NOMO-1 (cell line): ENCODE measurements at regions not wholly inside any gene's neighbourhood (a gene's known extent, or its start where the extent isn't known, plus 50 kb on each side); places are given as distances from the start of the nearest gene placed in this dataset.

Source experiments
- DNase-seq, 2 experiments: peaks; one replicate each; lab custom pipeline; 2025; ENCODE audit not compliant: unreplicated experiment in 2 of 2; lab: John Stamatoyannopoulos, UW

- DNase-seq = no peak
These were observed 118.4 kb upstream of the HAAO start for GRCh38 chr2:42910645-42911405.

- no peak for DNase-seq
These were observed 117.6 kb upstream of the HAAO start for GRCh38 chr2:42909966-42910365.

- no peak for DNase-seq
These were observed 116.3 kb upstream of the HAAO start for GRCh38 chr2:42908518-42909200.

GRCh38 chr2:42907835-42908234 is 115.5 kb upstream of the HAAO start:
- DNase-seq = no peak

- no peak for DNase-seq
These were observed 114.4 kb upstream of the HAAO start for GRCh38 chr2:42906557-42907411.

GRCh38 chr2:42906111-42906556 is 113.8 kb upstream of the HAAO start:
- DNase-seq = no peak

- no peak for DNase-seq
These were observed 113.1 kb upstream of the HAAO start for GRCh38 chr2:42905341-42906110.

- DNase-seq = no peak
These were observed 112.1 kb upstream of the HAAO start for GRCh38 chr2:42904576-42904876.

GRCh38 chr2:42903821-42904575 is 111.6 kb upstream of the HAAO start:
- DNase-seq = no peak

- DNase-seq = no peak
These were observed 110.7 kb upstream of the HAAO start for GRCh38 chr2:42902939-42903709.

- DNase-seq = no peak
These were observed 108.8 kb upstream of the HAAO start for GRCh38 chr2:42901076-42901640.

GRCh38 chr2:42900289-42900891 is 108.0 kb upstream of the HAAO start:
- DNase-seq = no peak

GRCh38 chr2:42897358-42897757 is 105.0 kb upstream of the HAAO start:
- no peak for DNase-seq

- DNase-seq = no peak
These were observed 103.4 kb upstream of the HAAO start for GRCh38 chr2:42895791-42896135.

- DNase-seq = no peak
These were observed 102.9 kb upstream of the HAAO start for GRCh38 chr2:42895134-42895790.

- no peak for DNase-seq
These were observed 100.8 kb upstream of the HAAO start for GRCh38 chr2:42893047-42893758.

- DNase-seq = no peak
These were observed 98.5 kb upstream of the HAAO start for GRCh38 chr2:42890791-42891355.
